Heart left ventricle (tissue), 13 donors: ENCODE measurements at regions not wholly inside any gene's neighbourhood (a gene's known extent, or its start where the extent isn't known, plus 50 kb on each side); places are given as distances from the start of the nearest gene placed in this dataset.

Source experiments
- POLR2A ChIP-seq, 2 donors: fragments of 450-650 bp; IDR thresholded peaks; one replicate each; pipeline ENCODE4 v1.6.1; 2017; ENCODE audit warnings: antibody characterized with exemption in 2 of 2, mild to moderate bottlenecking in 2 of 2, moderate library complexity in 2 of 2
- TF ChIP-seq, protein P1 (sequence below), 12 donors: fragments of 200-600 bp; sonication (generic) in 4 of 12; IDR thresholded peaks; one replicate each; pipeline versions ENCODE4 v1.5.0 to v1.8.0; 2018 to 2022; ENCODE audit warnings: antibody characterized with exemption in 12 of 12, mild to moderate bottlenecking in 5 of 12
- donor health status: ischemic (EF 13 %, LVEDD 7.1; RV severe dilation, severe dysfunction).
- donor health status: DM: no; HTN: yes; CAD: no.
- donor health status: DM: no; HTN: no; CAD: no.
- donor health status: ischemic (EF 25% LVEDD 6.9; RV normal size, moderate dysfunction).
- donor health status: ischemic (EF 25% LVEDD 5.7; RV mildly dilated, moderate dysfunction).
- donor health status: ischemic (EF 35%, LVEDD 5.7; RV mildly dilated, moderate dysfunction).
- donor health status: nonischemic (EF 11% LVEDD 7.7; RV severe dilation, severe dysfunction).
- donor health status: DM: yes; HTN: yes; CAD: no.
- donor health status: PGD.
- donor health status: ischemic (EF 29% LVEDD 5.4; RV normal size, mild dysfunction).
- donor health status: nonischemic (EF 23%, LVEDD 6.1; RV moderate dilation, normal function).

DNA sequence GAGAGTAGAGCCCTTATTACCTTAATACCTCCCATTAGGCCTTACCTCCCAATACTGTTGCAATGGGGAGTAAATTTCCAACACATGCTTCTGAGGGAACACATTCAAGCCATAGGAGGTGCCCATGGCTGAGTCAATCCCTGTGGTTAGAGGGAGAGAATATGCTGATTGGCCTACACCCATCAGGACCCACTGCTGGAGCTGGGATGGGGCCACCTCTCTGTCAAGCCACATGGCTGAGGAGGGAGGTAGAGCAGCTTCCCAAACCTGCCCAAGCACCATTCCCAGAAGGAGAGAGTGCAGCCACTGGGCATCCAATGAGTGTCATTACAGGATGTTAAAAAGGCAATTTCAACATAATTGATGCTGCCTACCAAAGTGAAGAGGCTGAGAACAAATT lies 228.1 kb downstream of the C1orf94 start:
- TF ChIP-seq, protein P1, sequence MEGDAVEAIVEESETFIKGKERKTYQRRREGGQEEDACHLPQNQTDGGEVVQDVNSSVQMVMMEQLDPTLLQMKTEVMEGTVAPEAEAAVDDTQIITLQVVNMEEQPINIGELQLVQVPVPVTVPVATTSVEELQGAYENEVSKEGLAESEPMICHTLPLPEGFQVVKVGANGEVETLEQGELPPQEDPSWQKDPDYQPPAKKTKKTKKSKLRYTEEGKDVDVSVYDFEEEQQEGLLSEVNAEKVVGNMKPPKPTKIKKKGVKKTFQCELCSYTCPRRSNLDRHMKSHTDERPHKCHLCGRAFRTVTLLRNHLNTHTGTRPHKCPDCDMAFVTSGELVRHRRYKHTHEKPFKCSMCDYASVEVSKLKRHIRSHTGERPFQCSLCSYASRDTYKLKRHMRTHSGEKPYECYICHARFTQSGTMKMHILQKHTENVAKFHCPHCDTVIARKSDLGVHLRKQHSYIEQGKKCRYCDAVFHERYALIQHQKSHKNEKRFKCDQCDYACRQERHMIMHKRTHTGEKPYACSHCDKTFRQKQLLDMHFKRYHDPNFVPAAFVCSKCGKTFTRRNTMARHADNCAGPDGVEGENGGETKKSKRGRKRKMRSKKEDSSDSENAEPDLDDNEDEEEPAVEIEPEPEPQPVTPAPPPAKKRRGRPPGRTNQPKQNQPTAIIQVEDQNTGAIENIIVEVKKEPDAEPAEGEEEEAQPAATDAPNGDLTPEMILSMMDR (IDR thresholded peaks at IDR 0.05), result no peak
- TF ChIP-seq POLR2A (IDR thresholded peaks at IDR 0.05), result no peak
